HCT116 (cell line): ENCODE measurements at regions not wholly inside any gene's neighbourhood (a gene's known extent, or its start where the extent isn't known, plus 50 kb on each side); places are given as distances from the start of the nearest gene placed in this dataset.

Experiments used
- CEBPB ChIP-seq: IDR thresholded peaks from 2 replicates; pipeline ENCODE4 v1.6.1; 2012; ENCODE audit warnings: low read depth
- EZH2 ChIP-seq: fragments of 200-600 bp; sonication (generic); IDR thresholded peaks from 2 replicates; pipeline ENCODE4 v1.6.1; 2017; ENCODE audit warnings: antibody characterized with exemption, mixed run types
- EZH2phosphoT487 ChIP-seq: fragments of 200-600 bp; IDR thresholded peaks from 2 replicates; pipeline ENCODE4 v1.6.1; 2018; ENCODE audit warnings: antibody characterized with exemption, borderline replicate concordance
- FOSL1 ChIP-seq: IDR thresholded peaks from 2 replicates; pipeline ENCODE4 v1.6.1; 2012; ENCODE audit warnings: low read depth
- POLR2A ChIP-seq: IDR thresholded peaks from 2 replicates; pipeline ENCODE4 v1.7.0; 2011; ENCODE audit warnings: borderline replicate concordance; ENCODE audit not compliant: insufficient read depth, insufficient read length; ENCODE audit errors: extremely low read depth
- POLR2AphosphoS5 ChIP-seq: IDR thresholded peaks from 2 replicates; pipeline ENCODE4 v1.6.1; 2011; ENCODE audit warnings: mild to moderate bottlenecking, low read depth, low read length, moderate library complexity
- RAD21 ChIP-seq: IDR thresholded peaks from 2 replicates; pipeline ENCODE4 v1.6.1; 2012; ENCODE audit warnings: low read depth, mild to moderate bottlenecking
- SIN3A ChIP-seq: IDR thresholded peaks from 2 replicates; pipeline ENCODE4 v1.6.1; 2012; ENCODE audit warnings: low read depth
- SP1 ChIP-seq: IDR thresholded peaks from 2 replicates; pipeline ENCODE4 v1.6.1; 2012; ENCODE audit warnings: low read depth
- YY1 ChIP-seq: IDR thresholded peaks from 2 replicates; pipeline ENCODE4 v1.6.1; 2011; ENCODE audit warnings: low read length, low read depth, moderate library complexity, mild to moderate bottlenecking; ENCODE audit not compliant: insufficient replicate concordance; ENCODE audit errors: extremely low read depth
- TF ChIP-seq, protein P1 (sequence below), 3 experiments: fragments of 200-600 bp in 1 of 3; sonication (generic) in 1 of 3; IDR thresholded peaks in 2 of 3; conservative IDR thresholded peaks in 1 of 3; 2 replicates each; pipeline ENCODE4 v1.5.1; 2012 to 2017; ENCODE audit warnings: low read depth in 2 of 3, low read length in 2 of 3, antibody characterized with exemption in 1 of 3, borderline replicate concordance in 1 of 3, control low read depth in 1 of 3, mild to moderate bottlenecking in 1 of 3, mixed read lengths in 1 of 3, mixed run types in 1 of 3, moderate library complexity in 1 of 3; ENCODE audit not compliant: insufficient read depth in 1 of 3
- TF ChIP-seq, protein P2 (sequence below): IDR thresholded peaks from 2 replicates; pipeline ENCODE4 v1.6.1; 2012
- TF ChIP-seq, protein P3 (sequence below): IDR thresholded peaks from 2 replicates; pipeline ENCODE4 v1.6.1; 2012; ENCODE audit warnings: low read depth

DNA sequence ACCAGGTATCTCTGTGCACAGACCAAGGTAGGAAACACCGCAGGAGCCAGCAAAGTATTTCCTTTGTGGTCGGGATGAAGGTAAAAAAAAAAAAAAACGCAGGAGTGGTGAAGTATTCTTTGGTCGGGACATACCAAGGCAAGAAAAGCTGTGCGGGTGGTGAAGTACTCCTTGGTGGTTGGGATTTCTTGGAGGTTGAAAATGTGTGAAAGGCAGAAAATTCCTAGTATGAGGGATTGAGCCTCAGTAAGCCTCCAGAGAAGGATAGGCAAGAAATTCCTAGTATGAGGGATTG, 802.6 kb downstream of the PLA2G4A start:
- TF ChIP-seq, protein P1, sequence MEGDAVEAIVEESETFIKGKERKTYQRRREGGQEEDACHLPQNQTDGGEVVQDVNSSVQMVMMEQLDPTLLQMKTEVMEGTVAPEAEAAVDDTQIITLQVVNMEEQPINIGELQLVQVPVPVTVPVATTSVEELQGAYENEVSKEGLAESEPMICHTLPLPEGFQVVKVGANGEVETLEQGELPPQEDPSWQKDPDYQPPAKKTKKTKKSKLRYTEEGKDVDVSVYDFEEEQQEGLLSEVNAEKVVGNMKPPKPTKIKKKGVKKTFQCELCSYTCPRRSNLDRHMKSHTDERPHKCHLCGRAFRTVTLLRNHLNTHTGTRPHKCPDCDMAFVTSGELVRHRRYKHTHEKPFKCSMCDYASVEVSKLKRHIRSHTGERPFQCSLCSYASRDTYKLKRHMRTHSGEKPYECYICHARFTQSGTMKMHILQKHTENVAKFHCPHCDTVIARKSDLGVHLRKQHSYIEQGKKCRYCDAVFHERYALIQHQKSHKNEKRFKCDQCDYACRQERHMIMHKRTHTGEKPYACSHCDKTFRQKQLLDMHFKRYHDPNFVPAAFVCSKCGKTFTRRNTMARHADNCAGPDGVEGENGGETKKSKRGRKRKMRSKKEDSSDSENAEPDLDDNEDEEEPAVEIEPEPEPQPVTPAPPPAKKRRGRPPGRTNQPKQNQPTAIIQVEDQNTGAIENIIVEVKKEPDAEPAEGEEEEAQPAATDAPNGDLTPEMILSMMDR (IDR thresholded peaks at IDR 0.05 in 2 of 3, conservative IDR thresholded peaks at IDR 0.05 in 1 of 3; ENCODE audit: borderline replicate concordance in 1 of 3, insufficient read depth in 1 of 3, low read depth in 2 of 3, low read length in 2 of 3), result no peak
- TF ChIP-seq POLR2A (no peak), FOSL1 (no peak), SIN3A (no peak), YY1 (no peak), EZH2phosphoT487 (no peak), RAD21 (no peak), EZH2 (no peak), CEBPB (no peak), SP1 (no peak), POLR2AphosphoS5 (no peak)
- TF ChIP-seq, protein P2, sequence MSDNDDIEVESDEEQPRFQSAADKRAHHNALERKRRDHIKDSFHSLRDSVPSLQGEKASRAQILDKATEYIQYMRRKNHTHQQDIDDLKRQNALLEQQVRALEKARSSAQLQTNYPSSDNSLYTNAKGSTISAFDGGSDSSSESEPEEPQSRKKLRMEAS, result no peak
- TF ChIP-seq, protein P3, sequence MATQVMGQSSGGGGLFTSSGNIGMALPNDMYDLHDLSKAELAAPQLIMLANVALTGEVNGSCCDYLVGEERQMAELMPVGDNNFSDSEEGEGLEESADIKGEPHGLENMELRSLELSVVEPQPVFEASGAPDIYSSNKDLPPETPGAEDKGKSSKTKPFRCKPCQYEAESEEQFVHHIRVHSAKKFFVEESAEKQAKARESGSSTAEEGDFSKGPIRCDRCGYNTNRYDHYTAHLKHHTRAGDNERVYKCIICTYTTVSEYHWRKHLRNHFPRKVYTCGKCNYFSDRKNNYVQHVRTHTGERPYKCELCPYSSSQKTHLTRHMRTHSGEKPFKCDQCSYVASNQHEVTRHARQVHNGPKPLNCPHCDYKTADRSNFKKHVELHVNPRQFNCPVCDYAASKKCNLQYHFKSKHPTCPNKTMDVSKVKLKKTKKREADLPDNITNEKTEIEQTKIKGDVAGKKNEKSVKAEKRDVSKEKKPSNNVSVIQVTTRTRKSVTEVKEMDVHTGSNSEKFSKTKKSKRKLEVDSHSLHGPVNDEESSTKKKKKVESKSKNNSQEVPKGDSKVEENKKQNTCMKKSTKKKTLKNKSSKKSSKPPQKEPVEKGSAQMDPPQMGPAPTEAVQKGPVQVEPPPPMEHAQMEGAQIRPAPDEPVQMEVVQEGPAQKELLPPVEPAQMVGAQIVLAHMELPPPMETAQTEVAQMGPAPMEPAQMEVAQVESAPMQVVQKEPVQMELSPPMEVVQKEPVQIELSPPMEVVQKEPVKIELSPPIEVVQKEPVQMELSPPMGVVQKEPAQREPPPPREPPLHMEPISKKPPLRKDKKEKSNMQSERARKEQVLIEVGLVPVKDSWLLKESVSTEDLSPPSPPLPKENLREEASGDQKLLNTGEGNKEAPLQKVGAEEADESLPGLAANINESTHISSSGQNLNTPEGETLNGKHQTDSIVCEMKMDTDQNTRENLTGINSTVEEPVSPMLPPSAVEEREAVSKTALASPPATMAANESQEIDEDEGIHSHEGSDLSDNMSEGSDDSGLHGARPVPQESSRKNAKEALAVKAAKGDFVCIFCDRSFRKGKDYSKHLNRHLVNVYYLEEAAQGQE, result no peak
